ENCODE measurements at regions not wholly inside any gene's neighbourhood (a gene's known extent, or its start where the extent isn't known, plus 50 kb on each side); places are given as distances from the start of the nearest gene placed in this dataset.

DNA sequence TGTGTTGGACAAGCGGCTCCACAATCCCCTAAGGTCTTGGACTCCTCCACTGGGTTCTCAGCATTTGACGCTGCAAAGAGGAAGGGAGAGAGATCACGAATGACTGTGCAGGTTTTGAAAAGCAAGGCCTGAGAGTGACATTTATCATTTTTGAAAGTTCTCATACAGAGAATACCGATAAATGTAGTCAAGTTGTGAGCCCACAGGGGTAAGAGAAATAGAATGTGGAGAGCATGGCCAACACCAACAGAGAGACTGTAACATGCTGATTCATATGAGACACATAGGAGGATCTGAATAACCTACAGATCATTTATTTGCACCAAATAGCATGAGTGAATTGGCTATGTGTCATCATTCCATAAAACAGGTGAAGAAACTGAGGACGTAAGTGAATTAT is 230.5 kb upstream of the MBL2 start:
- Mint-ChIP-seq H3K27ac (no peak overlapping the region), H3K4me3 (no peak overlapping the region), H3K9me3 (no peaks in the 10 kb centered on the region), H3K36me3 (ENCODE audit: low read depth) (no peaks in the 10 kb centered on the region), H3K27me3 (no peaks in the 10 kb centered on the region), H3K4me1 (ENCODE audit: low read depth) (no peaks in the 10 kb centered on the region)
- Histone ChIP-seq H3K9me3 (ENCODE audit: control insufficient read depth in 1 of 2, insufficient read depth in 1 of 2, low read length in 2 of 2) (peaks cover 0 to 3% of the 10 kb centered on the region in 2 experiments), H3K27ac (ENCODE audit: low read depth in 1 of 2, low read length in 2 of 2) (no peak overlapping the region), H3K4me1 (ENCODE audit: insufficient read depth, low read length) (no peaks in the 10 kb centered on the region), H3K4me3 (ENCODE audit: low read length) (no peak overlapping the region), H3K27me3 (ENCODE audit: control insufficient read depth in 1 of 2, insufficient read depth in 2 of 2, low read length in 2 of 2) (no peaks in the 10 kb centered on the region), H3K36me3 (ENCODE audit: insufficient read depth, low read length) (no peaks in the 10 kb centered on the region)
- CTCF ChIA-PET, result interaction anchor here (1.5 kb wide), 1 partner anchor 44 kb away, joined by 3 read pairs; no protein-coding TSS in a partner anchor
- POLR2A ChIA-PET, result no interaction called here
- ATAC-seq (ENCODE audit: poor library complexity), result no peak
- no peak for TF ChIP-seq CTCF (IDR thresholded peaks at IDR 0.05)
- intact Hi-C loops (cut with DNase I, micrococcal nuclease), result no loop called here
- DNase-seq, result no peak

DNA sequence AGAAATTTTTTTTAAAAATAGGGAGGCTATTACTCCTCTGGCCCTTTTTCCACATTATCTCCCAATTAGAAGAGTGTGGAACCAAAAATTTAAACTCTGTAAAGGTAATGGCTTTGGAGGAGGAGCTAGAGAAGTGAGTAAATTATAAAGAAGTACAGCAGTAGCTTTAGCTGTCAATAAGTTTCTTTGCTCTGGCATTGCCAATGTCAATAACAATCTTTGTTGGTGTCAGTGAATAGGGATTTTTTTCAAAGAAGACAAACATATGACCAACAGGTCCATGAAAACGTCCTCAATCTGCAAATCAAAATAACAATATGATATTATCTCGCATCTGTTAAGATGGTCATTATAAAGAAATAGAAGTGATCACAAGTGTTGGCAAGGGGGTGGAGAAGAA is 227.1 kb upstream of the MBL2 start:
- Mint-ChIP-seq H3K4me3 (no peak overlapping the region), H3K4me1 (ENCODE audit: low read depth) (no peaks in the 10 kb centered on the region), H3K27me3 (no peaks in the 10 kb centered on the region), H3K36me3 (ENCODE audit: low read depth) (no peaks in the 10 kb centered on the region), H3K9me3 (peaks cover 3% of the 10 kb centered on the region), H3K27ac (no peak overlapping the region)
- Histone ChIP-seq H3K9me3 (ENCODE audit: control insufficient read depth in 1 of 2, insufficient read depth in 1 of 2, low read length in 2 of 2) (no peaks in the 10 kb centered on the region), H3K4me3 (ENCODE audit: low read length) (no peak overlapping the region), H3K36me3 (ENCODE audit: insufficient read depth, low read length) (no peaks in the 10 kb centered on the region), H3K4me1 (ENCODE audit: insufficient read depth, low read length) (no peaks in the 10 kb centered on the region), H3K27ac (ENCODE audit: low read depth in 1 of 2, low read length in 2 of 2) (no peak overlapping the region), H3K27me3 (ENCODE audit: control insufficient read depth in 1 of 2, insufficient read depth in 2 of 2, low read length in 2 of 2) (no peaks in the 10 kb centered on the region)
- CTCF ChIA-PET, result no interaction called here
- POLR2A ChIA-PET, result no interaction called here
- ATAC-seq (ENCODE audit: poor library complexity), result no peak
- no peak for DNase-seq
- intact Hi-C loops (cut with DNase I, micrococcal nuclease), result no loop called here
- TF ChIP-seq CTCF (IDR thresholded peaks at IDR 0.05), result no peak

GRCh38 chr10:52999258-52999657 is 226.7 kb upstream of the MBL2 start:
- intact Hi-C loops (cut with DNase I, micrococcal nuclease), result no loop called here
- ATAC-seq (ENCODE audit: poor library complexity), result no peak
- TF ChIP-seq CTCF (IDR thresholded peaks at IDR 0.05), result no peak
- Histone ChIP-seq H3K4me1 (ENCODE audit: insufficient read depth, low read length) (no peaks in the 10 kb centered on the region), H3K27ac (ENCODE audit: low read depth in 1 of 2, low read length in 2 of 2) (no peak overlapping the region), H3K36me3 (ENCODE audit: insufficient read depth, low read length) (no peaks in the 10 kb centered on the region), H3K4me3 (ENCODE audit: low read length) (no peak overlapping the region), H3K27me3 (ENCODE audit: control insufficient read depth in 1 of 2, insufficient read depth in 2 of 2, low read length in 2 of 2) (no peaks in the 10 kb centered on the region), H3K9me3 (ENCODE audit: control insufficient read depth in 1 of 2, insufficient read depth in 1 of 2, low read length in 2 of 2) (no peaks in the 10 kb centered on the region)
- H3K27me3 Mint-ChIP-seq, result no peaks in the 10 kb centered on the region
- H3K27ac Mint-ChIP-seq, result no peak overlapping the region
- peaks cover 3% of the 10 kb centered on the region for H3K9me3 Mint-ChIP-seq
- no peaks in the 10 kb centered on the region for H3K4me1 Mint-ChIP-seq (ENCODE audit: low read depth)
- DNase-seq, result no peak
- CTCF ChIA-PET, result no interaction called here
- H3K36me3 Mint-ChIP-seq (ENCODE audit: low read depth), result no peaks in the 10 kb centered on the region
- H3K4me3 Mint-ChIP-seq, result no peak overlapping the region
- POLR2A ChIA-PET, result no interaction called here
